Suprapubic skin (tissue), 4 donors: ENCODE measurements at regions not wholly inside any gene's neighbourhood (a gene's known extent, or its start where the extent isn't known, plus 50 kb on each side); places are given as distances from the start of the nearest gene placed in this dataset.
"Not testable (repeated sequence)": the region's sequence is repeated elsewhere in the genome, so short reads cannot be mapped to it uniquely, and the experiment has no call there.

Experiments used
- DNase-seq, 2 donors: peaks; one replicate each; pipeline ENCODE4 v3.0.0-alpha.2; 2019; ENCODE audit warnings: low spot score in 2 of 2
- H3K27ac ChIP-seq: fragments of 200-600 bp; sonication (generic); one replicate; pipeline ENCODE4 v1.5.1; 2019
- H3K27me3 ChIP-seq: fragments of 200-600 bp; sonication (generic); one replicate; pipeline ENCODE4 v1.5.1; 2019
- H3K36me3 ChIP-seq: fragments of 200-600 bp; sonication (generic); one replicate; pipeline ENCODE4 v1.5.1; 2019
- H3K4me1 ChIP-seq: fragments of 200-600 bp; sonication (generic); one replicate; pipeline ENCODE4 v1.5.1; 2019
- H3K4me3 ChIP-seq: fragments of 200-600 bp; sonication (generic); one replicate; pipeline ENCODE4 v1.5.1; 2019; ENCODE audit warnings: mild to moderate bottlenecking
- H3K9me3 ChIP-seq: fragments of 200-600 bp; sonication (generic); one replicate; pipeline ENCODE4 v1.5.1; 2019
- EP300 ChIP-seq: sonication (generic); formaldehyde crosslinking; IDR thresholded peaks from one replicate; pipeline ENCODE4 v1.6.1; 2017; ENCODE audit warnings: antibody characterized with exemption
- POLR2A ChIP-seq, 2 donors: fragments of 450-650 bp; IDR thresholded peaks; one replicate each; pipeline ENCODE4 v1.6.1; 2017; ENCODE audit warnings: antibody characterized with exemption in 2 of 2, mild to moderate bottlenecking in 2 of 2, moderate library complexity in 2 of 2
- POLR2AphosphoS5 ChIP-seq, 3 donors: sonication (generic); formaldehyde crosslinking; IDR thresholded peaks; one replicate each; pipeline ENCODE4 v1.6.1; 2017; ENCODE audit warnings: antibody characterized with exemption in 3 of 3
- WGBS: methylation state at CpG from one replicate; pipeline ENCODE4 v1.1.5; 2018; 5-methylcytosine and 5-hydroxymethylcytosine counted together
- TF ChIP-seq, protein P1 (sequence below), 2 donors: fragments of 200-600 bp in 1 of 2; fragments of 450-650 bp in 1 of 2; sonication (generic) in 1 of 2; IDR thresholded peaks; one replicate each; pipeline ENCODE4 v1.5.1; 2016 to 2019; ENCODE audit warnings: antibody characterized with exemption in 2 of 2, mild to moderate bottlenecking in 1 of 2, moderate library complexity in 1 of 2

DNA sequence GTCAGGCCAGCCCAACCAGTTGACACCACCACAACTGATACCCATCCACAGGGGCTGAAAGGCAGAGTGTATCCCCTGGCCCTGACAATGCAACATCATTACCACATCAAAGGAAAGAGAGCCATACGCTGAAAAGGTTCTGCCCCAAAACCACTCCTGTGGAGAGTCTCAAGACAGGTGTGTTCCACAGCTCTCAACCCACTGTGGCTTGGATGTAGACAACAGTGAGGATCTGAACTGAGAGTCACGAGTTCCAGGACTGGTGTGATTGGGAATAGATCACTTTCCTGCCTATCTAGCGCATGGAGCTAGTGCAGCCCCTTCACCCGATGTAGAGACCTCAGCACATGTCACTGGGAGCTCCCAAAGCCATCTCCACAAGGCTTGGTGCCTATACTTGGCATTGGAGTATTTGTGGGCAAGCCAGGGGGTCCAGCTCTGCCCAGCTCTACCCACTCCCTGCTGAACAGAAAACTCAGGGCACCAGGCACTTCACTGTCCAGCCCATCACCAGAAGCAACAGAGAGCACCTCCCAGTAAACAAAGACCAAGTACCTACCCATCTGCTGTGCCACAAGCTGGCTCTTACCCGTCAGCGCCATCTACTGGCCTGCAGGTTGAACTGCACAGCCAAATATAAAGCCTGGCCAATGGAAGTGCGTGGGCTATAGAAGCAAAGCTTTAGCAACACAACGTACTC, 579.5 kb downstream of the UQCRFS1 start:
- no peaks in the 10 kb centered on the region for H3K4me1 ChIP-seq
- no peak overlapping the region for H3K4me3 ChIP-seq
- peaks cover 9% of the 10 kb centered on the region for H3K9me3 ChIP-seq
- H3K27ac ChIP-seq = no peak overlapping the region
- WGBS = 31% methylated on average over 7 of the region's 8 CpGs
- H3K36me3 ChIP-seq = no peaks in the 10 kb centered on the region
- TF ChIP-seq POLR2AphosphoS5 (IDR thresholded peaks at IDR 0.05) = no peak
- TF ChIP-seq, protein P1, sequence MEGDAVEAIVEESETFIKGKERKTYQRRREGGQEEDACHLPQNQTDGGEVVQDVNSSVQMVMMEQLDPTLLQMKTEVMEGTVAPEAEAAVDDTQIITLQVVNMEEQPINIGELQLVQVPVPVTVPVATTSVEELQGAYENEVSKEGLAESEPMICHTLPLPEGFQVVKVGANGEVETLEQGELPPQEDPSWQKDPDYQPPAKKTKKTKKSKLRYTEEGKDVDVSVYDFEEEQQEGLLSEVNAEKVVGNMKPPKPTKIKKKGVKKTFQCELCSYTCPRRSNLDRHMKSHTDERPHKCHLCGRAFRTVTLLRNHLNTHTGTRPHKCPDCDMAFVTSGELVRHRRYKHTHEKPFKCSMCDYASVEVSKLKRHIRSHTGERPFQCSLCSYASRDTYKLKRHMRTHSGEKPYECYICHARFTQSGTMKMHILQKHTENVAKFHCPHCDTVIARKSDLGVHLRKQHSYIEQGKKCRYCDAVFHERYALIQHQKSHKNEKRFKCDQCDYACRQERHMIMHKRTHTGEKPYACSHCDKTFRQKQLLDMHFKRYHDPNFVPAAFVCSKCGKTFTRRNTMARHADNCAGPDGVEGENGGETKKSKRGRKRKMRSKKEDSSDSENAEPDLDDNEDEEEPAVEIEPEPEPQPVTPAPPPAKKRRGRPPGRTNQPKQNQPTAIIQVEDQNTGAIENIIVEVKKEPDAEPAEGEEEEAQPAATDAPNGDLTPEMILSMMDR (IDR thresholded peaks at IDR 0.05) = peak; percentile 35 to 57
- no peak for DNase-seq
- H3K27me3 ChIP-seq = no peaks in the 10 kb centered on the region

DNA sequence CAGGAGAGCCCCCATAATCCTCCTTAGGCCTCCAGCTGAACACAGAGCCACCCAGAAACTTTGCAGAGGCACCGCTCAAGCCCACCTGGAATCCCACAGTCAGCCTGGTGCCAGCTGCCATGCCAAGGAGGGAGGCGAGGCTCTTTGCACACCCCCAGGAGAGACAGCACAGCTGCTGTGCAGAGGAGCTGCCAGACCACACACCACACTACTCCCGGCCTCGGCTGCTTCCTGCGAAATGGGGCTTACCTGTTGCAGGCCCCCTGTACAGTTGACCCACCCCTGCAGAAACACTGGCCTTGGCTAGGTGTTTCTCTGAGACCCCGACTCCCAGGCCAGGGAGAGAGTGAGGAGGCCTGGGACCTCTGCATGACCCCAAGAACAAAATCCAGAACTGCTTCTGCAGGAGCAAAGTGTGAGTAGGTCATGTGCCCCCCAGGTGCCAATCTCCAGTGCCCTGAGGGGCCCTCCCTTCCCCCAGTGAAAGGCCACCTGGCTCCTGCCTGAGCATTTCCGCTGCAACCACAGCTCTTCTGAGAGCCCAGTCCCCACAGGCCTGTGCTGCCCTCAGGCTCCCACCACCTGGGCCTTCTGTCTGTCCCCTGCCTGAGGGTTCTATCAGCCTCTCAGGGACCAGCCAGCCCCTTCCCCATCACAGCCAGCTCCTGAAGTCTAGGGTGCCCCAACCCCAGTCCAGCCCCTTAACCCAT, 580.4 kb downstream of the UQCRFS1 start:
- TF ChIP-seq EP300 = no peak
- no peak for DNase-seq
- no peaks in the 10 kb centered on the region for H3K4me1 ChIP-seq
- H3K27me3 ChIP-seq = no peaks in the 10 kb centered on the region
- H3K36me3 ChIP-seq = no peaks in the 10 kb centered on the region
- WGBS = no CpG with 5 or more reads among the region's 7 CpGs
- no peak overlapping the region for H3K4me3 ChIP-seq
- H3K9me3 ChIP-seq = peaks cover 17% of the 10 kb centered on the region
- H3K27ac ChIP-seq = no peak overlapping the region

DNA sequence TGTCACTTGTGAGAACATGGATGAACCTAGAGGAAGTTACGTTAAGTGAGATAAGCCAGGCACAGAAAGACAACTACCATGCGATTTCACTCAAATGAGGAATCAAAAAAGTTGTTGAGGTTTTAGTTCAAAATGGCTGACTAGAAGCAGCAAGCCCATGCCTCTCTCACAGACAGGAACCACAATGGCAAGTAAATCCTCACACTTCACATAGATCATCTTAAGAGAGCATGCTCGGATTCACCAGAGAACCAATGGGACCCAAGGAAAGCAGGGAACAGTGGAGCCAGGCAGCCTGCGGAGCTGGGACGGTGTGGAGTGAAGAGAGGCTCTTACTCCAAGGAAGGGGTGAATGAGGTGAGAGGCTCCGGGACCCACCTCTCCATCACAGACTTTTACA, 581.0 kb downstream of the UQCRFS1 start:
- 88% methylated on average over 6 of the region's 6 CpGs for WGBS
- TF ChIP-seq, protein P1 (IDR thresholded peaks at IDR 0.05) = no peak

DNA sequence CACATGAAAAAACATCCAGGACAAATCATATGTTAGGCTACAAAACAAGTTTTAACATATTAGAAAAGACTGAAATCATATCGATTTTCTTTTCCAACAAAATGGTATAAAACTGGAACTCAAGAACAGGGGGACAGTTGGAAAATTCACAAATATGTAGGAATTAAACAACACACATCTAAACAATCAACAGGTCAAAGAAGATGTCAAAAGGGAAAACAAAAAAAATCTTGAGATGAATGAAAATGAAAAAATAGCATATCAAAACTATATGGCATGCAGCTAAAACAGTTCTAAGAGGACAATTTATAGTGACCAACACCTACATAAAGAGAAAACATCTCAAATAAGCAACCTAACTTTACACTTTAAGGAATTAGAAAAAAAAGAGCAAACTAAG, 585.3 kb downstream of the UQCRFS1 start:
- Histone ChIP-seq H3K27me3 (no peaks in the 10 kb centered on the region), H3K4me1 (no peaks in the 10 kb centered on the region), H3K4me3 (no peak overlapping the region), H3K27ac (no peak overlapping the region), H3K36me3 (no peaks in the 10 kb centered on the region), H3K9me3 (peaks cover 11% of the 10 kb centered on the region)
- no peak for DNase-seq
- TF ChIP-seq, protein P1 (IDR thresholded peaks at IDR 0.05) = no peak
- TF ChIP-seq POLR2AphosphoS5 (IDR thresholded peaks at IDR 0.05) (no peak), POLR2A (IDR thresholded peaks at IDR 0.05) (no peak), EP300 (no peak)
- 96% methylated on average over 1 of the region's 1 CpG for WGBS

More for the DNA sequence above, 581.0 kb downstream of the UQCRFS1 start:
- Histone ChIP-seq H3K9me3 (peaks cover 20% of the 10 kb centered on the region), H3K4me3 (no peak overlapping the region), H3K4me1 (no peaks in the 10 kb centered on the region), H3K36me3 (no peaks in the 10 kb centered on the region), H3K27me3 (no peaks in the 10 kb centered on the region), H3K27ac (no peak overlapping the region)
- no peak for DNase-seq

DNA sequence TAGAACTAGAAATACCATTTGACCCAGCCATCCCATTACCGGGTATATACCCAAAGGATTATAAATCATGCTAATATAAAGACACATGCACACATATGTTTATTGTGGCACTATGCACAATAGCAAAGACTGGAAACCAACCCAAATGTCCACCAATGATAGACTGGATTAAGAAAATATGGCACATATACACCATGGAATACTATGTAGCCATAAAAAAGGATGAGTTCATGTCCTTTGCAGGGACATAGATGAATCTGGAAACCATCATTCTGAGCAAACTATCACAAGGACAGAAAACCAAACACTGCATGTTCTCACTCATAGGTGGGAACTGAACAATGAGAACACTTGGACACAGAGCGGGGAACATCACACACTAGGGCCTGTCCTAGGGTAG, 586.5 kb downstream of the UQCRFS1 start:
- H3K27me3 ChIP-seq, H3K27ac ChIP-seq, H3K4me1 ChIP-seq, H3K4me3 ChIP-seq, H3K36me3 ChIP-seq, DNase-seq: not testable (repeated sequence)
- 93% methylated on average over 2 of the region's 2 CpGs for WGBS
- H3K9me3 ChIP-seq = peaks cover 11% of the 10 kb centered on the region

DNA sequence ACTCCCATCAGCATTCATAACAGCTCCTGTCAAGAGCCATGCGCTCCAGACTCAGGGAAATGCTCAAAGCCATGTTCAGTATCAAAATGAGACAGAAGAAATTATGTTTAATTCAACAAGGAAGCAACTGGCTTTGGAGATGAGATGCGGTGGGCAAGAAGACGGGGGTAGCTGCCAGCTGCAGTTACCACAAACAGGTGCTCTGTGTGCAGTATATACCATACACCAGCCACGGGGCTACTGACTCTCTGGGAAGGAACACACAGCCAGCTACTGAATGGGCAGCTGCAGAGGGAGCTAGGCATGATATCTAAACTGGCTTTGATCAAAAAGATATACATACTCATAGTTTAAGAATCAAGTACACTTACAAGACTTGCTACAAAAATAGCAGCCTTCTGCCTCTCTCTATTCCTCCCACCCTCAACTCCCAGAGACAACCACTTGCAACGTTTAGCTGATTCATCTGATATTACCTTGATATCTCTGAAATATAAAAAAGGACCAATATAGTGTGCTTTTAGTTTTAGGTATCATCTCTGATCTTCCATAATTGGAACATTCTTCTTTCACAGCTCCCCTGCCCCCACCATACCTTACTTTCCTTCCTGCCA, 593.0 kb downstream of the UQCRFS1 start:
- no peaks in the 10 kb centered on the region for H3K36me3 ChIP-seq
- H3K9me3 ChIP-seq = peaks cover 10% of the 10 kb centered on the region
- H3K4me1 ChIP-seq = no peaks in the 10 kb centered on the region
- DNase-seq = no peak
- H3K4me3 ChIP-seq = no peak overlapping the region
- no peak overlapping the region for H3K27ac ChIP-seq
- H3K27me3 ChIP-seq = no peaks in the 10 kb centered on the region
- 76% methylated on average over 5 of the region's 5 CpGs for WGBS
- TF ChIP-seq, protein P1 (IDR thresholded peaks at IDR 0.05) = no peak
- TF ChIP-seq POLR2AphosphoS5 (IDR thresholded peaks at IDR 0.05) = no peak
